Endothelial cell (in vitro differentiated cells): ENCODE measurements at regions not wholly inside any gene's neighbourhood (a gene's known extent, or its start where the extent isn't known, plus 50 kb on each side); places are given as distances from the start of the nearest gene placed in this dataset.

ENCODE experiments used
- DNase-seq: peaks from one replicate; pipeline ENCODE4 v3.0.0; 2021; ENCODE audit warnings: low spot score
- H3K27ac Mint-ChIP-seq: one replicate; pipeline ENCODE4 v1.8.0; 2021; ENCODE audit warnings: mixed read lengths, inconsistent platforms; ENCODE audit not compliant: unreplicated experiment
- H3K27me3 Mint-ChIP-seq: one replicate; pipeline ENCODE4 v1.8.0; 2021; ENCODE audit warnings: mild to moderate bottlenecking, moderate library complexity, mixed read lengths, inconsistent platforms; ENCODE audit not compliant: unreplicated experiment
- H3K36me3 Mint-ChIP-seq: one replicate; pipeline ENCODE4 v1.8.0; 2021; ENCODE audit warnings: mild to moderate bottlenecking, low read depth, mixed read lengths, inconsistent platforms; ENCODE audit not compliant: unreplicated experiment
- H3K4me1 Mint-ChIP-seq: one replicate; pipeline ENCODE4 v1.8.0; 2021; ENCODE audit warnings: mild to moderate bottlenecking, mixed read lengths, inconsistent platforms; ENCODE audit not compliant: unreplicated experiment
- H3K4me3 Mint-ChIP-seq: one replicate; pipeline ENCODE4 v1.8.0; 2021; ENCODE audit warnings: mild to moderate bottlenecking, mixed read lengths, inconsistent platforms; ENCODE audit not compliant: unreplicated experiment
- H3K9me3 Mint-ChIP-seq: one replicate; pipeline ENCODE4 v1.8.0; 2021; ENCODE audit warnings: mixed read lengths, inconsistent platforms; ENCODE audit not compliant: unreplicated experiment
- CTCF ChIP-seq: fragments of 200-600 bp; sonication (generic); IDR thresholded peaks from one replicate; pipeline ENCODE4 v1.5.0; 2021; ENCODE audit warnings: antibody characterized with exemption; ENCODE audit not compliant: unreplicated experiment

- H3K9me3 Mint-ChIP-seq = no peaks in the 10 kb centered on the region
- H3K27ac Mint-ChIP-seq = no peak overlapping the region
- H3K36me3 Mint-ChIP-seq = peaks cover 16% of the 10 kb centered on the region
- no peaks in the 10 kb centered on the region for H3K4me1 Mint-ChIP-seq
- no peak for TF ChIP-seq CTCF
- H3K27me3 Mint-ChIP-seq = peaks cover 5% of the 10 kb centered on the region
- H3K4me3 Mint-ChIP-seq = no peak overlapping the region
- no peak for DNase-seq
Measured at GRCh38 chr5:108578791-108579190, 168.9 kb upstream of the FER start.

- Mint-ChIP-seq H3K36me3 (no peaks in the 10 kb centered on the region), H3K27ac (no peak overlapping the region), H3K4me1 (no peaks in the 10 kb centered on the region), H3K27me3 (no peaks in the 10 kb centered on the region), H3K9me3 (no peaks in the 10 kb centered on the region), H3K4me3 (no peak overlapping the region)
- DNase-seq = no peak
- no peak for TF ChIP-seq CTCF
Measured at GRCh38 chr5:108567429-108567828, 180.3 kb upstream of the FER start.

- no peak for DNase-seq
- no peak overlapping the region for H3K27ac Mint-ChIP-seq
- no peaks in the 10 kb centered on the region for H3K36me3 Mint-ChIP-seq
- no peak overlapping the region for H3K4me3 Mint-ChIP-seq
- H3K9me3 Mint-ChIP-seq = no peaks in the 10 kb centered on the region
- no peak for TF ChIP-seq CTCF
- H3K4me1 Mint-ChIP-seq = no peaks in the 10 kb centered on the region
- H3K27me3 Mint-ChIP-seq = no peaks in the 10 kb centered on the region
Measured at GRCh38 chr5:108564441-108564840, 182.5 kb upstream of the FBXL17 start.

GRCh38 chr5:108562205-108562454 lies 180.2 kb upstream of the FBXL17 start:
- DNase-seq = no peak

More at GRCh38 chr5:108562205-108562454, 180.2 kb upstream of the FBXL17 start:
- Mint-ChIP-seq H3K27ac (no peak overlapping the region), H3K9me3 (no peaks in the 10 kb centered on the region), H3K36me3 (no peaks in the 10 kb centered on the region), H3K27me3 (no peaks in the 10 kb centered on the region), H3K4me3 (no peak overlapping the region), H3K4me1 (no peaks in the 10 kb centered on the region)
- no peak for TF ChIP-seq CTCF
